ENCODE measurements at regions not wholly inside any gene's neighbourhood (a gene's known extent, or its start where the extent isn't known, plus 50 kb on each side); places are given as distances from the start of the nearest gene placed in this dataset.
A peak's percentile ranks its signal among the peaks of the same experiment; 100 is the strongest.

DNA sequence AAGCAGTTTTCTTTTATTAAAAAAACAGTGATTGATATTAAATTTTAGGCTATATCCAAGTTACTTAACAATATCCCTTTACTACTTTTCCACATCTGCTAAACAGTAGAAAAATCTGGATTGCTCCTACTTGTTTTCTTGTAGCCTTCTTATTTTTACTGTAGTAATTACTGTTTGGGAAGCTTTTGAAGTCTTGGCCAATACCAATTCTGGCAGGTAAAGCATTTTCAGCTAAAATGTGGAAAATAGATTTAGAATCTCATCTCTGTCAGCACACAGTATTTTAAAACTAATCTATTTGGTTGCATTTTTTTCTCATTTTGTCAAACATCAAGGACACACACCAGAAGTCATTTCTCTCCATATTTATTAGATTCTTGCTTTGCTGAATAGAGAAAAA is 1485.7 kb upstream of the PIK3C3 start:
- Histone ChIP-seq H3K27ac (no peak overlapping the region), H3K27me3 (no peaks in the 10 kb centered on the region), H3K4me3 (no peak overlapping the region), H3K9me3 (ENCODE audit: low read depth) (no peaks in the 10 kb centered on the region), H3K4me1 (ENCODE audit: low read depth) (no peaks in the 10 kb centered on the region), H3K36me3 (no peaks in the 10 kb centered on the region)
- no peak for DNase-seq (ENCODE audit: low read depth in 1 of 2, low spot score in 1 of 2)
- TF ChIP-seq, protein P1, sequence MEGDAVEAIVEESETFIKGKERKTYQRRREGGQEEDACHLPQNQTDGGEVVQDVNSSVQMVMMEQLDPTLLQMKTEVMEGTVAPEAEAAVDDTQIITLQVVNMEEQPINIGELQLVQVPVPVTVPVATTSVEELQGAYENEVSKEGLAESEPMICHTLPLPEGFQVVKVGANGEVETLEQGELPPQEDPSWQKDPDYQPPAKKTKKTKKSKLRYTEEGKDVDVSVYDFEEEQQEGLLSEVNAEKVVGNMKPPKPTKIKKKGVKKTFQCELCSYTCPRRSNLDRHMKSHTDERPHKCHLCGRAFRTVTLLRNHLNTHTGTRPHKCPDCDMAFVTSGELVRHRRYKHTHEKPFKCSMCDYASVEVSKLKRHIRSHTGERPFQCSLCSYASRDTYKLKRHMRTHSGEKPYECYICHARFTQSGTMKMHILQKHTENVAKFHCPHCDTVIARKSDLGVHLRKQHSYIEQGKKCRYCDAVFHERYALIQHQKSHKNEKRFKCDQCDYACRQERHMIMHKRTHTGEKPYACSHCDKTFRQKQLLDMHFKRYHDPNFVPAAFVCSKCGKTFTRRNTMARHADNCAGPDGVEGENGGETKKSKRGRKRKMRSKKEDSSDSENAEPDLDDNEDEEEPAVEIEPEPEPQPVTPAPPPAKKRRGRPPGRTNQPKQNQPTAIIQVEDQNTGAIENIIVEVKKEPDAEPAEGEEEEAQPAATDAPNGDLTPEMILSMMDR (IDR thresholded peaks at IDR 0.05; ENCODE audit: low read depth, low read length): no peak

DNA sequence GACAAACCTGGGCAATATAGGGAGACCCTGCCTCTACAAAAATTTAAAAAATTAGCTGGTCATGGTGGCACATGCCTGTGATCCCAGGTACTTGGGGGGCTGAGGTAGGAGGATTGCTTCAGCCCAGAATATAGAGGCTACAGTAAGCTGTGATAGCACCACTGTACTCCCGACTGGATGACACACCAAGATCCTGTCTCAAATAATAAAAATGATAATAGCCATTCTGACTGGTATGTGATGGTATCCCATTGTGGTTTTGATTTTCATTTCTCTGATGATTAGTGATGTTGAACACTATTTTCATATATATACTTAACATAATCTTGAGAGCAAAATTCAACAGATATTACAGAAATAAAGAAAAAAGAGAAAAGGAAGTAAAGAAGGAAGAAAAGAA is 1491.0 kb upstream of the PIK3C3 start:
- TF ChIP-seq, protein P1 (IDR thresholded peaks at IDR 0.05; ENCODE audit: low read depth, low read length): no peak
- H3K9me3 ChIP-seq (ENCODE audit: low read depth): no peaks in the 10 kb centered on the region
- DNase-seq (ENCODE audit: low read depth in 1 of 2, low spot score in 1 of 2): no peak
- no peak overlapping the region for H3K4me3 ChIP-seq
- no peak overlapping the region for H3K27ac ChIP-seq
- no peaks in the 10 kb centered on the region for H3K36me3 ChIP-seq
- no peaks in the 10 kb centered on the region for H3K27me3 ChIP-seq
- no peaks in the 10 kb centered on the region for H3K4me1 ChIP-seq (ENCODE audit: low read depth)

DNA sequence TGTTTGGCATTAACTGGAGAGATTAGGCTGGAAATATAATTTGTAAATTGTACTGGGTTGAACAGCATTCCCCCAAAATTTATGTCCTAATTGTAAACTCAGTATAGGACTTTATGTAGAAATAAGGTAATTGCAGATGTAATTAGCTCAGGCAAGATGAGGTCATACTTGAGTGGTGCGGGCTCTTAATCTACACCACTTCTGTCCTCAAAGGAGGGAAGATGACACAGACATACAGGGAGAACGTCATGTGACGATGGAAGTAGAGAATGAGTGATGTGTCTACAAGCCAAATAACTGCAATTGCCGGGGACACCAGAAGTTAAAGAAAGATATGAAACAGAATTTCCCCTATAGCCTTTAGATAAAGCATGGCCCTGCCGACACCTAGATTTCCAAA is 1501.1 kb upstream of the PIK3C3 start:
- Histone ChIP-seq H3K9me3 (ENCODE audit: low read depth) (no peaks in the 10 kb centered on the region), H3K27me3 (no peaks in the 10 kb centered on the region), H3K4me3 (no peak overlapping the region), H3K36me3 (no peaks in the 10 kb centered on the region), H3K27ac (no peak overlapping the region), H3K4me1 (ENCODE audit: low read depth) (no peaks in the 10 kb centered on the region)
- DNase-seq (ENCODE audit: low read depth in 1 of 2, low spot score in 1 of 2): no peak
- TF ChIP-seq, protein P1 (IDR thresholded peaks at IDR 0.05; ENCODE audit: low read depth, low read length): no peak

DNA sequence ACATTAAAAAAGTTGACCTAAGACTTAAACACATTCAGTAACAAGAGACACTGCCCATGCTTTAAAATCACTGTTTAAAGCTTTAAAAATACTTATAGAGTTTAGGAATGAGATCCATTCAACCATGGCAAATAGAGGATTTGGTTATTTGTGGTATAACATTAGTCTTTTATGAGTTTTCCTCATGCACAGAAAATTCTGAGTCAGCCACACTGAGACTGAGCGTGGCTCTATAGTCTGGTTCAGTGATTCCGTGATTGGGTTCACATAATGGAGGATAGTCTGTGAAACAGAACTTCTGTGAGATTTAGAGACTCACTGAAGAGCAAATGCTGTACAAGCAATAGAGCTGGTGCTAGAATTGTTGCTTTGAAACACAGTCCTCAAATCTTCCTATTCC is 1502.4 kb upstream of the PIK3C3 start:
- Histone ChIP-seq H3K36me3 (no peaks in the 10 kb centered on the region), H3K27ac (no peak overlapping the region), H3K9me3 (ENCODE audit: low read depth) (no peaks in the 10 kb centered on the region), H3K27me3 (no peaks in the 10 kb centered on the region), H3K4me3 (no peak overlapping the region), H3K4me1 (ENCODE audit: low read depth) (no peaks in the 10 kb centered on the region)
- no peak for DNase-seq (ENCODE audit: low read depth in 1 of 2, low spot score in 1 of 2)
- TF ChIP-seq, protein P1 (IDR thresholded peaks at IDR 0.05; ENCODE audit: low read depth, low read length): no peak

DNA sequence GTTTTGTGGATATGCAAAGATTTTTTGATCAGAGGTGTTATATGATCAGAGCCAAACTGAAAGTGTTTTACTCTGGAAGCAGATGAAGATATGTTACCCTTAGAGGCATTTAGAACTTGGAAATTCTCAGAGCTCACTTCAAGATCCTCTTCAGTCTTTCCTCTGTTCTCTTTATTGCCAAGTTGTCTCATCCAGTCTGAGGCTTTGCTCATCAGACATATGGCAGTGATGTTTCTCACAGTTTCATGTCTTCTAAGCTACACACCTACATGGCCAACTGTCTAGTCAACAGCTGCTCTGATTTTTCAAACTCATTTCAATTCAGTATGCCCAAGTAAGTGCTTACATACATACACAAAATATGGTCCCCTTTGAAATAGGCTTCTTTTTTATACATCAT is 1504.3 kb upstream of the PIK3C3 start:
- Histone ChIP-seq H3K4me1 (ENCODE audit: low read depth) (no peaks in the 10 kb centered on the region), H3K27ac (no peak overlapping the region), H3K36me3 (no peaks in the 10 kb centered on the region), H3K4me3 (no peak overlapping the region), H3K9me3 (ENCODE audit: low read depth) (no peaks in the 10 kb centered on the region), H3K27me3 (no peaks in the 10 kb centered on the region)
- TF ChIP-seq, protein P1 (IDR thresholded peaks at IDR 0.05; ENCODE audit: low read depth, low read length): no peak
- DNase-seq (ENCODE audit: low read depth in 1 of 2, low spot score in 1 of 2): no peak

DNA sequence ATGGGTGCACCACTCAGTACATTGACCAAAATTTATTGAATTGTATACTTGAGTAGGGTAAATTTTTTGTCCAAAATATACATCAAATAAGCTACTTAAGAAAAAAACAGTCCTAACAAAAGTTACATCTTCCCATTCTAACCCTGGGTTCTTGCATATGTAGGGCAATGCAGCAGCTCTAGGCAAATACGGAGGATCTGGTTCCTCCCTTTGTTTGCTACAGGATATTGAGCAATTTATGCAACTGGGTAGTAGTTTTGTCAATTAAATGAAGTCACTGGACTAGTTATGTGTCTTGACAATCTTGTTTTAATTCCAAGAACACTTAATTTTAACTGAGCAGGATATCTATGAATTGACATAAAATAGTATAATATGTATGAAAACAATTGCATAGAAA is 1507.2 kb upstream of the PIK3C3 start:
- H3K4me3 ChIP-seq: no peak overlapping the region
- H3K9me3 ChIP-seq (ENCODE audit: low read depth): no peaks in the 10 kb centered on the region
- DNase-seq (ENCODE audit: low read depth in 1 of 2, low spot score in 1 of 2): peak in 1 of 2 donors; percentile 5
- H3K27ac ChIP-seq: no peak overlapping the region
- no peaks in the 10 kb centered on the region for H3K4me1 ChIP-seq (ENCODE audit: low read depth)
- H3K27me3 ChIP-seq: no peaks in the 10 kb centered on the region
- H3K36me3 ChIP-seq: no peaks in the 10 kb centered on the region
- TF ChIP-seq, protein P1 (IDR thresholded peaks at IDR 0.05; ENCODE audit: low read depth, low read length): no peak

All from cardiac muscle cell (in vitro differentiated cells and primary cell).